Cerebellar nuclear complex (tissue), 1 donor: ENCODE measurements at regions not wholly inside any gene's neighbourhood (a gene's known extent, or its start where the extent isn't known, plus 50 kb on each side); places are given as distances from the start of the nearest gene placed in this dataset.

Experiments used
- DNase-seq, 2 experiments: peaks; one replicate each; lab custom pipeline; 2025; lab: John Stamatoyannopoulos, UW

DNA sequence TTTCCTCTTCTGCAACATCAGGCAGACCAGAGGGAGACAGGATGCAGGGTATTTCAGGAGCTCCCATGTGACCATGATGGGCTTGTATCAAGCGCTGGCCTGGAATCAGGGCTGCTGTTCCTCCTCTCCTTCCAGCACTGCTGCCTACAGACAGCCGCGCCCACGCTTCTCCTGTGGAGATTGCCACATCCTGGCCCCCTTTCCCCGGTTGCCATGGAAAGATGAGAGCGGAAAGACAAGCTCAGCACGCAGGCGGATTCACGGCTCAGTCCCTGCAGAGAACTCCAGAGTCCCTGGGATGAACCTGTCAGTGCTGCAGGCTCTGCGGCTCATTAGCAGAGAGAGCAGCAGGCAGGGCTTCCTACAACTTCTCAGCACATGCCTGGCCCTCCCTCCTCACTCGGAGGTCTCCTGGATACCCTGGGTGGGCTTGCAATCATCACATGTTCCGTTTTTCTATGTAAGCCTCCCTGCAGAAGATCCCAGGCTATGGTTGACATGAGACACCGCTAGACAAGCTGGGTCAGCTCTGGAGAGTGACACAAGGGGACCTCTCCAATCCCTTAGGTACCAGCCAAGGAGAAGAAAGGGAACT lies 497.8 kb upstream of the MYT1L start:
- no peak for DNase-seq

GRCh38 chr2:2827761-2828221 lies 496.7 kb upstream of the MYT1L start:
- DNase-seq = no peak

DNA sequence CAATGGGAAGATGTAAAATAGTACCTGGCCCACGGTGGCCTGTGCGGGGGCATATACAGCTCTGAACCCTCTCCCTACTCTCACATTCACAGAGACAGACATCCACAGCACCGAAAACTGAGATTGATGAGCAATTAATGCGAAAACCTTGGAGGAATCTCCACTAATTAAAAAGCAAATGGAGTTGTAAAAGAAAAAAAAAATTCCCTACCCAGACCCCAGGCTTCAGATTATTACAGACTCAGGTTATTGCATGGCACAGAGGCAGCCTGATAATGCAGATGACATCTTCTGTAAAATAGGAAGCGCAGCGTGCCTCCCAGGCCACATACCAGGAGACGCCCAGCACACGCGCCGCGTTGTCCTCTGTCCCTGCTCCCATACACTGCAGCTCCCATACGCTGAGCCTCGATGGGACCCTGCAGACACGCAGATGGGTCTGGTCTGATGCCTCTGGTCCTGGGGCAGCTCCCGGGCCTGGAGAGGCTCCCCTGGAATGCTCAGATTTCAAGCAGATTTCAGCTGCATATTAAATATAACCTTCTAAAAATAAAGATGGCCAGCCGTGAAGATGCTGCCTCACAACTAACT lies 496.1 kb upstream of the MYT1L start:
- no peak for DNase-seq

DNA sequence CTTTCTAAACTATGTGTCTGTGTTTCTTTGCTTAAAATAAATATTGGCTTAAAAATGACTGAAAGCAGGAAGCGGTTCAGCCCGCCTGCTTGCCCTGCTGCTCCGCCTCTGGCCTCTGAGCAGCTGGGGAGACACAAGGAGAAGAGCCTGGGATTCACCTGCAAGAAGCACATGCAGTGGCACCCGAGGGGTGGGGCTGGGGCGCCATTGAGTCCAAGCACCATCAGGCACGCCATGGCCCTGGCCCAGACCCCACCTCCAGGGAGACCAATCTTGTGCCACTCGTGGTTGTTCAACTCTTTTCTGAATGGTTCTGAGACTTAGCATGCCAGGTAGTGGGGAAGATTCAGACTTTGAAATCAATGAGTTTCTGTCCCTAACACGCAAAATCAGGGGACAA lies 495.5 kb upstream of the MYT1L start:
- no peak for DNase-seq

- no peak for DNase-seq
These were observed 495.1 kb upstream of the MYT1L start for GRCh38 chr2:2826209-2826551.

DNA sequence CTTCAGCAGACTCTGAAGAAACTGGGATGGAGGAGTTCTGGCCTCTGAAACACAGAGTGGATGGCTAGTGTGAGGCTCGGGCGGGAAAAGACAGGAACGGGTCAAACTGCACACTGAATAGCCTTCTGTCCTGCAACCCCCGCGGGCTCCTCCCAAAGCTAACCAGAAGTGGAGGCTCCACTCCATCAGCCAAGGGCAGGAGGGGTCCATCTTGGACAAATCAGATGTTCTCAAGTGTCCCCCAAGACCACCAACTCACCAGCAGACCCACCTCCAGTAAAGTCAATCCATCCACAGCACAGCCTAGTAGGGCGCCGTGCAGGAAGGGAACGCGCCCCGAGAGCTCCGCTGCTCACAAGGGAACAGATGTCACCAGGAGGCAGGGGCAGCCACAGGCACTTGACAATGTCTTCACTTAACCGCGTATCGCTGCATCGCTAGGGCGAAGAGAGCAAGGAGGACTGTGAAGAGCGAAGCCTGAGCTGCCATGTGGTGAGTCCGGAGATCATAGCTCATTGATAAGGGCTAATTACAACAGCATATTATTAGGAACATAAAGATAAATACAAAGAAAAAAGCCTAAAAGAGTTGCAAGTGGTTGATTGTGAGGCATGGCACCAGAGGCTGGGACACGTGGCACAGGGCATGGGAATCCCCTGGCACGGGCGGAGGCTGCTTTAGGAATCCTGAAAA lies 494.6 kb upstream of the MYT1L start:
- DNase-seq = no peak

DNA sequence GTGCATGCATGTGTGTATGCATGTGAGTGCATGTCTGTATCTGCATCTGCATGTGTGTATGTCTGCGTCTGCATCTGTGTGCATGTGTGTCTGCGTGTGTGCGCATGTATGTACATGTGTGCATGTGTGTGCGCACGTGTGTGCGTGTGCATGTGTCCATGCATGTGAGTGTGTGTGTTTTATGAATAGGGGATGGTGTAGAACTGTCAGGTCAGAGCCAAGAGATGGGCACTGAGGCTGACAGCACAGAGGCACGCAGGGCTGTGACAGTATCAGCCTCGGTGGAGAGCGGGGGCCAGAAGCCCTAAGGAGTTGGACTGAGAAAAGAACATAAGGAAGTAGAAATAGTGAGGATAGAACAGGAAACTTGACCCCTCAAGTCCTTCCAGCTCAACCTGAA lies 494.0 kb upstream of the MYT1L start:
- no peak for DNase-seq

DNA sequence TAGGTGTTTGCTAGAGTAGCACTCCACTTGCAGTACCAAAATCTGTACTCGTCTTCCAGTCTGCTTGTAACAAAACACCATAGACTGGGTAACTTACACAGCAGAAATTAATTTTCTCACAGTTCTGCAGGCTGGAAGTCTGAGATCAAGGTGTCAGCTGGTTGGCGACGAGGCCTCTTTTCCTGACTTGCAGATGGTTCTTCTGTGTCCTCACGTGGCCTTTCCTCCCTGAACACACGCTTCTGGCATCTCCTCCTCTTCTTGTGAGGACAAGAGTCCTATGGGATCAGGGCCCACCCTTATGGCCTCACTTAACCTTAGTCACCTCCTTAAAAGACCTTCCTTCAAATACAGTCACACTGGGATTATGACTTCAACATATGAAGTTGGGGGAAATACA lies 493.5 kb upstream of the MYT1L start:
- no peak for DNase-seq

- DNase-seq = no peak
These were observed 492.1 kb upstream of the MYT1L start for GRCh38 chr2:2823061-2823753.

- no peak for DNase-seq
These were observed 491.1 kb upstream of the MYT1L start for GRCh38 chr2:2822143-2822542.

DNA sequence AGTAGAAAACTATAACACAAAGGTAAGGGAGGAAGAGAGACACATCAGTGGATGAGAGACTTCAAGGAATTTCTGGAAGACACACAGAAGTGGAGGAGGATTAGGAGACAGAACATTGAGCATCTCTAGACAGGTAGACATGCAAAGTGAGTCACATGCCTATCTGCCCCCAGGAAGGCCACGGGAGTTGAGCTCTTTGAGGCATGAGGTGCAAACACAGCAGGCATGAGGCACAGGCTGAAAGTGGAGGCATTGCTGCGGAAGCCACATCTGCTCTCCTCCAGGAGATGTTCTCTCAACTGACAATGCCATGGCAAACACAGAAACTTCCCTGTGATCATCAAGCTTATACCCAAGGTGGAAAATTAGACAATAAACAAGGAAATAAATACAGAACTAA lies 481.6 kb upstream of the MYT1L start:
- no peak for DNase-seq

GRCh38 chr2:2812117-2812516 lies 481.0 kb upstream of the MYT1L start:
- no peak for DNase-seq

GRCh38 chr2:2810504-2810903 lies 479.4 kb upstream of the MYT1L start:
- DNase-seq = no peak

GRCh38 chr2:2809771-2810170 lies 478.7 kb upstream of the MYT1L start:
- DNase-seq = no peak

DNA sequence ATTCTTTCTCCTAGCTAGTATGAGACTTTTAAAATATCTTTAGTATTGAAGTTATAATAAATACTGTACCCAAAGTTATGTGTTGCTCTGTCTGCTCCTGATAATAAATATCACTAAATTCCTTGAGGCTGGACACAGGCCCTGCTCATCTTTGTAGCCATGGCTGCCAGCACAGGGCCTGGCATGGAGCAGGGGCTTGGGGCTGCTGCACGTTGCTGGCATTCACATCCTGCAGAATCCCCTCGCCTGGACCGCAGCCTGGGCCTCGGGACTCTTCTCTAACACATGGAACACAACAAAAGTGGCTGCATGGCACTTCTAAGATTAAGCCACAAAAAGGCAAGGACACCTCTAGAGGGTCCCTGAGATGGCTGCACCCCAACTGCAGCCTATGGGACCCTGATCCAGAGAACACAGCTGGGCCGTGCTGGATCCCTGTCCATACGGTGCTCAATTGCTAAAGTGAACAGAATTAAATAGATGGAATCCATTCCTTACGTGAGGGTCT lies 477.5 kb upstream of the MYT1L start:
- no peak for DNase-seq

GRCh38 chr2:2806711-2807110 lies 475.6 kb upstream of the MYT1L start:
- no peak for DNase-seq

DNA sequence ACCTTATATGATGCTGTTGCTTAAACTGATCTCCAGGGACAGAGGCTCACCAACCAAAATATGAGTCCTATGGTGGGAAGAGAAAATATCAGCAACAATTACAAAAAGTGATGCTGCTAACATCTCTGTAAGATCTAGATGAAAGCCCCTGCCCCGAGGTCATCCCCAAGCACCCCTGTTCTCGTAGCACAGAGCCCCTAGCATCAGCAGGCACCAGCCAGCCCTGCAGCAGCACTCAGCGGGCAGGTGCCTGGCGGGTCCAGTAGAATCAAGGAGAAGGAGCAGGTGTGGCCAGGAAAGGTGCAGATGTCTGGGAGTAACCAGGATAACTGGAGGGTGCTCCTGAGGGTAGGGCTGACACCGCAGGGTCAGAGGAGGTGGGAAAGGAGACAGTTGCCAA lies 474.2 kb upstream of the MYT1L start:
- DNase-seq = no peak

GRCh38 chr2:2804528-2804927 lies 473.5 kb upstream of the MYT1L start:
- no peak for DNase-seq

- DNase-seq = no peak
These were observed 470.4 kb upstream of the MYT1L start for GRCh38 chr2:2801458-2801857.

DNA sequence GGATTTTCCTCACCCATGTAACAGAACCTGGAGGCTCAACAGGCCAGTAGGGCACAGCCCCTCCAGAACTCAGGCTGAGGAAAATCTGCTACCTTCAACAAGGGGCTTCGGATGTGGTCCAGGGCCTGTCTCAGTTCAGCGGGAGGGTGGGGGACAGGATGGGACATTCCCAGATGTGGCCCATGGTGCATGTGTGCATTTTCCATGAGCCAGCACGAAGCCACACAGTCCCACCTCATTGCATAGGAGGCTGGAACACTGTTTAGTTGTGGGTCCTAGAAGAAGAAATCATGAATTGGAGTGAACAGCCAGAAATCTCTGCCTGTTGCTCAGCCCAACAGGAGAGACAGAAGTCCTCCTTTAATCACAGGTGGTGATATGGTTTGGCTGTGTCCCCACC lies 469.6 kb upstream of the MYT1L start:
- DNase-seq = no peak

- no peak for DNase-seq
These were observed 468.9 kb upstream of the MYT1L start for GRCh38 chr2:2800001-2800400.

DNA sequence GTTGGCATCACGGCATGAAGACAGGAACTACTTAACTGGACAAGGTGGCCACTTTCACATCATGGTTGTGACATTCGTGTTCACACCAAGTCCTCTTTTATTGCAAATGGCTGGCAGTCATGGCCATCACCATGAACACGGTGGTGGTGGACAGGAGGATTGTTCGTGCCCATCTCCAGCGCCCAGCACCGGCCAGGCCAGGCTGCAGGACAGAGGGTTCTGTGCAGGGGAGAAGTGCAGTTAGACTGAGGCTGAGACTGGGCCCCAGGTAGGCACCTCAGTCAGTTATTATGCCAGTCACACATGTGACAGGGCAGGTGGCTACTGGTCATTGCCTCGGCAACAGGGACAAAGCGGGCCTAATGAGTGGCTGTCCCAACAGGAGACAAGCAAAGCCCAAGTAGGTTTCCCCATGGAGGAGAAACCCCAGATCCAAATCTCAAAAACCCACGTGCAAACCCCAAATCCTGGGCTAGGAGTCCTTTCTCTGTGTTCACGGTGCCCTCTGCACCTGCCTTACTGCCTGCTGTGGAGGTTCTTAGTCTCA lies 468.1 kb upstream of the MYT1L start:
- no peak for DNase-seq

GRCh38 chr2:2798337-2798736 lies 467.3 kb upstream of the MYT1L start:
- no peak for DNase-seq
